HepG2 (cell line): ENCODE measurements at regions not wholly inside any gene's neighbourhood (a gene's known extent, or its start where the extent isn't known, plus 50 kb on each side); places are given as distances from the start of the nearest gene placed in this dataset.

Experiments
- ATAC-seq: fragments of 200-7000 bp; cut with Tn5 transposase; 3 replicates; pipeline ENCODE4 v1.9.1; 2020; ENCODE audit warnings: mild to moderate bottlenecking, moderate library complexity
- BruUV-seq: library from RNA; stranded (reverse); fragments of 400-500 nt; replicated peaks from 2 replicates; lab custom pipeline; 2021; lab: Mats Ljungman, UMichigan
- CTCF ChIA-PET: fragments of 300-600 bp; formaldehyde crosslinking; extraction: SDS; loops from one replicate; lab custom pipeline; 2021; ENCODE audit warnings: low total read pairs, inconsistent platforms, low intra/inter-chr PET ratio; lab: Yijun Ruan, JAX
- POLR2A ChIA-PET: fragments of 350-600 bp; sonication (Branson Sonifier 250); formaldehyde crosslinking; loops from one replicate; lab custom pipeline; 2020; ENCODE audit warnings: antibody characterized with exemption, inconsistent platforms; lab: Yijun Ruan, JAX
- DNase-seq: peaks from one replicate; pipeline ENCODE4 v3.0.0-alpha.2; 2015; ENCODE audit warnings: low spot score
- FAIRE-seq: peaks from 3 replicates; lab custom pipeline; 2011; peaks lifted over from hg19 to GRCh38; lab: Jason Lieb, UNC
- H2AFZ ChIP-seq: one replicate; pipeline ENCODE4 v1.6.1; 2011; ENCODE audit warnings: low read length, inconsistent platforms
- H3K27ac ChIP-seq: fragments of 300-600 bp; 3 replicates; pipeline ENCODE4 v1.8.0; 2011; ENCODE audit warnings: mixed run types, mild to moderate bottlenecking, mixed read lengths, low read length, inconsistent platforms; ENCODE audit not compliant: insufficient read depth; ENCODE audit errors: extremely low read length
- H3K27me3 ChIP-seq, 2 experiments: fragments of 200-600 bp in 1 of 2; 2 replicates in 1 of 2; 3 replicates in 1 of 2; pipeline versions ENCODE4 v1.6.0 to v1.8.0; 2011; ENCODE audit warnings: low read length in 2 of 2, mild to moderate bottlenecking in 2 of 2, moderate library complexity in 2 of 2, inconsistent platforms in 1 of 2; ENCODE audit not compliant: insufficient read depth in 2 of 2, control insufficient read depth in 1 of 2
- H3K36me3 ChIP-seq, 2 experiments: fragments of 200-600 bp in 1 of 2; replicated peaks in 1 of 2; 2 replicates in 1 of 2; 3 replicates in 1 of 2; pipeline versions ENCODE4 v1.5.1 to v1.8.0; 2011; ENCODE audit warnings: low read length in 2 of 2, inconsistent platforms in 1 of 2; ENCODE audit not compliant: insufficient read depth in 2 of 2, control insufficient read depth in 1 of 2
- H3K4me1 ChIP-seq: 2 replicates; pipeline ENCODE4 v1.5.1; 2012; ENCODE audit warnings: low read length, inconsistent platforms; ENCODE audit not compliant: insufficient read depth
- H3K4me2 ChIP-seq: 2 replicates; pipeline ENCODE4 v1.6.0; 2011; ENCODE audit warnings: low read depth, low read length, inconsistent platforms
- H3K4me3 ChIP-seq, 3 experiments: fragments of 200-600 bp in 1 of 3; sonication (generic), shearing (Covaris generic) in 1 of 3; replicated peaks in 1 of 3; 2 replicates each; pipeline ENCODE4 v1.5.1; 2011 to 2016; ENCODE audit warnings: low read length in 3 of 3, inconsistent platforms in 2 of 3, low read depth in 2 of 3, mild to moderate bottlenecking in 2 of 3, control low read depth in 1 of 3, mixed read lengths in 1 of 3; ENCODE audit not compliant: insufficient read depth in 1 of 3
- H3K79me2 ChIP-seq: one replicate; pipeline ENCODE4 v1.6.1; 2011; ENCODE audit warnings: low read length, inconsistent platforms; ENCODE audit not compliant: insufficient read depth
- H3K9ac ChIP-seq: 2 replicates; pipeline ENCODE4 v1.6.0; 2011; ENCODE audit warnings: mild to moderate bottlenecking, low read depth, low read length, inconsistent platforms; ENCODE audit not compliant: insufficient read depth
- H3K9me3 ChIP-seq: 2 replicates; pipeline ENCODE4 v1.5.1; 2012; ENCODE audit warnings: mild to moderate bottlenecking, low read length
- H4K20me1 ChIP-seq: 2 replicates; pipeline ENCODE4 v1.6.0; 2011; ENCODE audit warnings: inconsistent platforms, mild to moderate bottlenecking, low read length, moderate library complexity; ENCODE audit not compliant: insufficient read depth
- ATF7 ChIP-seq, 2 experiments: fragments of 450-650 bp in 1 of 2; sonication (generic) in 1 of 2; formaldehyde crosslinking in 1 of 2; IDR thresholded peaks; 2 replicates each; pipeline versions ENCODE4 v1.4.0 to v1.6.1; 2016 to 2020; ENCODE audit warnings: antibody characterized with exemption in 1 of 2, mild to moderate bottlenecking in 1 of 2, missing genetic modification reagents in 1 of 2
- KMT2B ChIP-seq: IDR thresholded peaks from 2 replicates; pipeline ENCODE4 v1.6.1; 2016; ENCODE audit warnings: missing genetic modification reagents, missing compliant biosample characterization
- POLR2AphosphoS2 ChIP-seq: IDR thresholded peaks from 2 replicates; pipeline ENCODE4 v1.6.1; 2011; ENCODE audit warnings: low read depth, low read length, improper control_type of control experiment
- ZNF225 ChIP-seq: sonication (generic); formaldehyde crosslinking; IDR thresholded peaks from 2 replicates; pipeline ENCODE4 v1.4.0; 2020; ENCODE audit warnings: mild to moderate bottlenecking, missing genetic modification reagents
- ZNF275 ChIP-seq: sonication (generic); formaldehyde crosslinking; IDR thresholded peaks from 2 replicates; pipeline ENCODE4 v1.8.0; 2022; ENCODE audit warnings: missing genetic modification reagents, mild to moderate bottlenecking, inconsistent platforms, borderline replicate concordance
- ZNF276 ChIP-seq: sonication (generic); formaldehyde crosslinking; IDR thresholded peaks from 2 replicates; pipeline ENCODE4 v1.4.0; 2020; ENCODE audit warnings: mild to moderate bottlenecking, low read depth, missing genetic modification reagents
- ZNF589 ChIP-seq: sonication (generic); formaldehyde crosslinking; conservative IDR thresholded peaks from 2 replicates; pipeline ENCODE4 v1.8.0; 2022; ENCODE audit warnings: mild to moderate bottlenecking, moderate library complexity, missing genetic modification reagents
- ZNF772 ChIP-seq: sonication (generic); formaldehyde crosslinking; IDR thresholded peaks from 2 replicates; pipeline ENCODE4 v1.5.0; 2020; ENCODE audit warnings: mild to moderate bottlenecking, missing genetic modification reagents
- WGBS: methylation state at CpG from one replicate; pipeline ENCODE4 v1.1.6; 2017; ENCODE audit warnings: low lambda C conversion rate; 5-methylcytosine and 5-hydroxymethylcytosine counted together
- in situ Hi-C: cut with HindIII; loops from 2 replicates; pipeline ENCODE4 v1.10.0; 2017; ENCODE audit warnings: low pct_unique_long_range_greater_than_20kb; ENCODE audit not compliant: extremely low pct_ligation_motif_present
- intact Hi-C: fragments of 100-400 bp; cut with micrococcal nuclease; formaldehyde crosslinking; loops from one replicate; pipeline ENCODE4 v1.10.0; 2022; ENCODE audit not compliant: unreplicated experiment

- peaks cover 8 to 54% of the 10 kb centered on the region in 2 experiments for H3K27me3 ChIP-seq
- intact Hi-C loops, result no loop called here
- no peaks in the 10 kb centered on the region for H3K4me1 ChIP-seq
- peaks cover 10% of the 10 kb centered on the region for H3K9me3 ChIP-seq
- H2AFZ ChIP-seq, result no peak overlapping the region
- DNase-seq (no peak), ATAC-seq (no peak), FAIRE-seq (no peak)
- H3K27ac ChIP-seq, result no peak overlapping the region
- in situ Hi-C loops, result no loop called here
- no peaks in the 10 kb centered on the region for H3K36me3 ChIP-seq
- WGBS, result 39% methylated on average over 6 of the region's 9 CpGs
- no peaks in the 10 kb centered on the region for H4K20me1 ChIP-seq
- no peak for TF ChIP-seq ZNF225 (CRISPR knock-in tag)
- no peak for TF ChIP-seq ZNF589 (CRISPR knock-in tag)
- TF ChIP-seq ZNF276, result no peak
- no peak for TF ChIP-seq ATF7 (IDR thresholded peaks at IDR 0.05)
- TF ChIP-seq ATF7 (CRISPR knock-in tag; IDR thresholded peaks at IDR 0.05), result no peak
- no peak overlapping the region for H3K9ac ChIP-seq
- H3K4me2 ChIP-seq, result no peak overlapping the region
- POLR2A ChIA-PET, result no interaction called here
- no peaks in the 10 kb centered on the region for H3K79me2 ChIP-seq
- no TSS peak for BruUV-seq
- CTCF ChIA-PET, result no interaction called here
- no peak overlapping the region for H3K4me3 ChIP-seq
Observed at GRCh38 chr2:239715202-239715601, 309.9 kb downstream of the NDUFA10 start.

- H2AFZ ChIP-seq, result no peak overlapping the region
- FAIRE-seq (no peak), ATAC-seq (no peak)
- H4K20me1 ChIP-seq, result no peaks in the 10 kb centered on the region
- WGBS, result 5% methylated on average over 6 of the region's 6 CpGs
- in situ Hi-C loops (no loop called here), intact Hi-C loops (no loop called here)
- H3K9me3 ChIP-seq, result peaks cover 15% of the 10 kb centered on the region
- POLR2A ChIA-PET, result no interaction called here
- no peaks in the 10 kb centered on the region for H3K4me1 ChIP-seq
- BruUV-seq, result no TSS peak
- H3K4me2 ChIP-seq, result no peak overlapping the region
- CTCF ChIA-PET, result no interaction called here
- peaks cover 8 to 53% of the 10 kb centered on the region in 2 experiments for H3K27me3 ChIP-seq
- H3K36me3 ChIP-seq, result no peaks in the 10 kb centered on the region
- H3K9ac ChIP-seq, result no peak overlapping the region
- no peak for TF ChIP-seq ZNF275
- no peak for TF ChIP-seq ZNF772 (CRISPR knock-in tag)
- TF ChIP-seq KMT2B, result no peak
- no peak for TF ChIP-seq POLR2AphosphoS2
- TF ChIP-seq, all 625 proteins: peak for 0
- Histone ChIP-seq H3K27ac (no peak overlapping the region), H3K79me2 (no peaks in the 10 kb centered on the region), H3K4me3 (no peak overlapping the region)
- DNase-seq, result no peak
Observed at GRCh38 chr2:239714116-239714515, 311.0 kb downstream of the NDUFA10 start.
